HepG2 (cell line): ENCODE measurements at regions not wholly inside any gene's neighbourhood (a gene's known extent, or its start where the extent isn't known, plus 50 kb on each side); places are given as distances from the start of the nearest gene placed in this dataset.

Experiments used
- CREB1 ChIP-seq, 2 experiments: fragments of 450-650 bp in 1 of 2; IDR thresholded peaks; 2 replicates each; pipeline ENCODE4 v1.6.1; 2016 to 2017; ENCODE audit warnings: control low read depth in 1 of 2, mild to moderate bottlenecking in 1 of 2, missing compliant biosample characterization in 1 of 2, missing genetic modification characterization in 1 of 2
- KDM5A ChIP-seq: fragments of 200-600 bp; sonication (generic); IDR thresholded peaks from 2 replicates; pipeline ENCODE4 v1.7.0; 2018; ENCODE audit warnings: antibody characterized with exemption, mild to moderate bottlenecking, low read length, borderline replicate concordance
- KLF13 ChIP-seq: sonication (generic); formaldehyde crosslinking; IDR thresholded peaks from 2 replicates; pipeline ENCODE4 v1.4.0; 2020; ENCODE audit warnings: mild to moderate bottlenecking, missing genetic modification reagents
- MAFG ChIP-seq: sonication (generic); formaldehyde crosslinking; IDR thresholded peaks from 2 replicates; pipeline ENCODE4 v1.5.1; 2020; ENCODE audit warnings: mild to moderate bottlenecking, missing genetic modification reagents
- MYC ChIP-seq: sonication (generic); formaldehyde crosslinking; IDR thresholded peaks from 2 replicates; pipeline ENCODE4 v1.9.0; 2021; ENCODE audit warnings: missing genetic modification reagents, borderline replicate concordance
- MYNN ChIP-seq: sonication (generic); formaldehyde crosslinking; IDR thresholded peaks from 2 replicates; pipeline ENCODE4 v1.4.0; 2020; ENCODE audit warnings: mild to moderate bottlenecking, low read depth, missing genetic modification reagents
- NFKB2 ChIP-seq: sonication (generic); formaldehyde crosslinking; IDR thresholded peaks from 2 replicates; pipeline ENCODE4 v1.4.0; 2020; ENCODE audit warnings: missing genetic modification reagents, borderline replicate concordance
- NFYB ChIP-seq: sonication (generic); formaldehyde crosslinking; IDR thresholded peaks from 2 replicates; pipeline ENCODE4 v1.4.0; 2020; ENCODE audit warnings: missing genetic modification reagents
- NRL ChIP-seq: sonication (generic); formaldehyde crosslinking; IDR thresholded peaks from 2 replicates; pipeline ENCODE4 v1.5.0; 2020; ENCODE audit warnings: missing genetic modification reagents, mild to moderate bottlenecking, moderate library complexity, borderline replicate concordance
- REPIN1 ChIP-seq: sonication (generic); formaldehyde crosslinking; IDR thresholded peaks from 2 replicates; pipeline ENCODE4 v1.8.0; 2022; ENCODE audit warnings: missing genetic modification reagents, low read depth, mild to moderate bottlenecking, borderline replicate concordance
- SNRNP70 ChIP-seq: fragments of 200-400 bp; formaldehyde crosslinking; IDR thresholded peaks from 2 replicates; pipeline ENCODE4 v1.6.1; 2017; ENCODE audit warnings: mild to moderate bottlenecking, low read depth, low read length, moderate library complexity
- YEATS2 ChIP-seq: sonication (generic); formaldehyde crosslinking; IDR thresholded peaks from 2 replicates; pipeline ENCODE4 v1.4.0; 2020; ENCODE audit warnings: missing genetic modification reagents, borderline replicate concordance
- ZFP62 ChIP-seq: sonication (generic); formaldehyde crosslinking; IDR thresholded peaks from 2 replicates; pipeline ENCODE4 v1.4.0; 2020; ENCODE audit warnings: missing genetic modification reagents
- ZNF20 ChIP-seq: sonication (generic); formaldehyde crosslinking; IDR thresholded peaks from 2 replicates; pipeline ENCODE4 v1.4.0; 2020; ENCODE audit warnings: mild to moderate bottlenecking, moderate library complexity, missing genetic modification reagents
- ZNF260 ChIP-seq: sonication (generic); formaldehyde crosslinking; IDR thresholded peaks from 2 replicates; pipeline ENCODE4 v1.4.0; 2020; ENCODE audit warnings: missing genetic modification reagents, low read depth, mild to moderate bottlenecking, borderline replicate concordance
- ZNF674 ChIP-seq: sonication (generic); formaldehyde crosslinking; IDR thresholded peaks from 2 replicates; pipeline ENCODE4 v1.5.0; 2020; ENCODE audit warnings: low read depth, mild to moderate bottlenecking, missing genetic modification reagents
- TF ChIP-seq, protein P1 (sequence below): IDR thresholded peaks from 2 replicates; pipeline ENCODE4 v1.6.1; 2016; ENCODE audit warnings: low read depth, control low read depth
- TF ChIP-seq, protein P2 (sequence below): sonication (generic); formaldehyde crosslinking; IDR thresholded peaks from 2 replicates; pipeline ENCODE4 v1.4.0; 2020; ENCODE audit warnings: missing genetic modification reagents
- TF ChIP-seq, protein P3 (sequence below): IDR thresholded peaks from 2 replicates; pipeline ENCODE4 v1.6.1; 2016; ENCODE audit warnings: missing compliant biosample characterization, missing genetic modification reagents, borderline replicate concordance
- TF ChIP-seq, protein P4 (sequence below): sonication (generic); formaldehyde crosslinking; IDR thresholded peaks from 2 replicates; pipeline ENCODE4 v1.4.0; 2020; ENCODE audit warnings: missing genetic modification reagents
- TF ChIP-seq, protein P5 (sequence below): sonication (generic); formaldehyde crosslinking; IDR thresholded peaks from 2 replicates; pipeline ENCODE4 v1.8.1; 2023; ENCODE audit warnings: missing genetic modification reagents, mild to moderate bottlenecking, borderline replicate concordance
- TF ChIP-seq, protein P6 (sequence below): sonication (generic); formaldehyde crosslinking; IDR thresholded peaks from 2 replicates; pipeline ENCODE4 v1.4.0; 2020; ENCODE audit warnings: missing genetic modification reagents
- TF ChIP-seq, protein P7 (sequence below): sonication (generic); formaldehyde crosslinking; IDR thresholded peaks from 2 replicates; pipeline ENCODE4 v1.4.0; 2020; ENCODE audit warnings: missing genetic modification reagents

DNA sequence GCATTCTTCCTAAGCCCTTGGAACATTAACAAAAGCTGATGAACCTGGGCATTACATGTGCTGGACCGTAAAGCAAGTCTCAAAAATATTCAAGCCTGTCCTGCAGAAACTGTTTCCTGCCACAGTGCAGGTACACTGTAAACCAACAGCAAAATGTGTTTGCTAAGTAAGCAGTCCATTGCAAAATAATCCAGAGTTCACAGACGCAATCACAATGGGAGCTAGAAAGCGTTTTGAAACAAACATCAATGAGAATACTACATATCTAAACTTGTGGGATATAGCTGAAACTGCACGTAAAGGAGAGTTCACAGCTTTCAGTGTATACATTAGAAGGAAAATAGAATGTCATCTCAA lies 61.6 kb downstream of the RGS12 start (continued):
- TF ChIP-seq ZNF674 (no peak), ZNF20 (CRISPR knock-in tag) (no peak), SNRNP70 (no peak), NFYB (CRISPR knock-in tag) (no peak), KDM5A (no peak), MYC (CRISPR knock-in tag) (peak; percentile 45), CREB1 (IDR thresholded peaks at IDR 0.05) (no peak), CREB1 (CRISPR knock-in tag; IDR thresholded peaks at IDR 0.05) (peak; percentile 82), ZFP62 (CRISPR knock-in tag) (no peak), REPIN1 (CRISPR knock-in tag) (peak; percentile 92), MAFG (CRISPR knock-in tag) (no peak), NRL (CRISPR knock-in tag) (no peak), YEATS2 (CRISPR knock-in tag) (peak; percentile 56; the same call in 1 of the 2 replicates), NFKB2 (CRISPR knock-in tag) (no peak), MYNN (CRISPR knock-in tag) (no peak), KLF13 (CRISPR knock-in tag) (no peak), ZNF260 (CRISPR knock-in tag) (no peak)
- TF ChIP-seq, protein P1, sequence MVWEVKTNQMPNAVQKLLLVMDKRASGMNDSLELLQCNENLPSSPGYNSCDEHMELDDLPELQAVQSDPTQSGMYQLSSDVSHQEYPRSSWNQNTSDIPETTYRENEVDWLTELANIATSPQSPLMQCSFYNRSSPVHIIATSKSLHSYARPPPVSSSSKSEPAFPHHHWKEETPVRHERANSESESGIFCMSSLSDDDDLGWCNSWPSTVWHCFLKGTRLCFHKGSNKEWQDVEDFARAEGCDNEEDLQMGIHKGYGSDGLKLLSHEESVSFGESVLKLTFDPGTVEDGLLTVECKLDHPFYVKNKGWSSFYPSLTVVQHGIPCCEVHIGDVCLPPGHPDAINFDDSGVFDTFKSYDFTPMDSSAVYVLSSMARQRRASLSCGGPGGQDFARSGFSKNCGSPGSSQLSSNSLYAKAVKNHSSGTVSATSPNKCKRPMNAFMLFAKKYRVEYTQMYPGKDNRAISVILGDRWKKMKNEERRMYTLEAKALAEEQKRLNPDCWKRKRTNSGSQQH (CRISPR knock-in tag) = no peak; the same call in 1 of the 2 replicates
- TF ChIP-seq, protein P2, sequence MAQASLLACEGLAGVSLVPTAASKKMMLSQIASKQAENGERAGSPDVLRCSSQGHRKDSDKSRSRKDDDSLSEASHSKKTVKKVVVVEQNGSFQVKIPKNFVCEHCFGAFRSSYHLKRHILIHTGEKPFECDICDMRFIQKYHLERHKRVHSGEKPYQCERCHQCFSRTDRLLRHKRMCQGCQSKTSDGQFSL (CRISPR knock-in tag) = no peak
- TF ChIP-seq, protein P3, sequence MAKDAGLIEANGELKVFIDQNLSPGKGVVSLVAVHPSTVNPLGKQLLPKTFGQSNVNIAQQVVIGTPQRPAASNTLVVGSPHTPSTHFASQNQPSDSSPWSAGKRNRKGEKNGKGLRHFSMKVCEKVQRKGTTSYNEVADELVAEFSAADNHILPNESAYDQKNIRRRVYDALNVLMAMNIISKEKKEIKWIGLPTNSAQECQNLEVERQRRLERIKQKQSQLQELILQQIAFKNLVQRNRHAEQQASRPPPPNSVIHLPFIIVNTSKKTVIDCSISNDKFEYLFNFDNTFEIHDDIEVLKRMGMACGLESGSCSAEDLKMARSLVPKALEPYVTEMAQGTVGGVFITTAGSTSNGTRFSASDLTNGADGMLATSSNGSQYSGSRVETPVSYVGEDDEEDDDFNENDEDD = no peak; the same call in 1 of the 2 replicates
- TF ChIP-seq, protein P4, sequence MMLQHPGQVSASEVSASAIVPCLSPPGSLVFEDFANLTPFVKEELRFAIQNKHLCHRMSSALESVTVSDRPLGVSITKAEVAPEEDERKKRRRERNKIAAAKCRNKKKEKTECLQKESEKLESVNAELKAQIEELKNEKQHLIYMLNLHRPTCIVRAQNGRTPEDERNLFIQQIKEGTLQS (CRISPR knock-in tag) = peak; percentile 48; the same call in 1 of the 2 replicates
- TF ChIP-seq, protein P5, sequence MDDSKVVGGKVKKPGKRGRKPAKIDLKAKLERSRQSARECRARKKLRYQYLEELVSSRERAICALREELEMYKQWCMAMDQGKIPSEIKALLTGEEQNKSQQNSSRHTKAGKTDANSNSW (CRISPR knock-in tag) = no peak
- TF ChIP-seq, protein P6, sequence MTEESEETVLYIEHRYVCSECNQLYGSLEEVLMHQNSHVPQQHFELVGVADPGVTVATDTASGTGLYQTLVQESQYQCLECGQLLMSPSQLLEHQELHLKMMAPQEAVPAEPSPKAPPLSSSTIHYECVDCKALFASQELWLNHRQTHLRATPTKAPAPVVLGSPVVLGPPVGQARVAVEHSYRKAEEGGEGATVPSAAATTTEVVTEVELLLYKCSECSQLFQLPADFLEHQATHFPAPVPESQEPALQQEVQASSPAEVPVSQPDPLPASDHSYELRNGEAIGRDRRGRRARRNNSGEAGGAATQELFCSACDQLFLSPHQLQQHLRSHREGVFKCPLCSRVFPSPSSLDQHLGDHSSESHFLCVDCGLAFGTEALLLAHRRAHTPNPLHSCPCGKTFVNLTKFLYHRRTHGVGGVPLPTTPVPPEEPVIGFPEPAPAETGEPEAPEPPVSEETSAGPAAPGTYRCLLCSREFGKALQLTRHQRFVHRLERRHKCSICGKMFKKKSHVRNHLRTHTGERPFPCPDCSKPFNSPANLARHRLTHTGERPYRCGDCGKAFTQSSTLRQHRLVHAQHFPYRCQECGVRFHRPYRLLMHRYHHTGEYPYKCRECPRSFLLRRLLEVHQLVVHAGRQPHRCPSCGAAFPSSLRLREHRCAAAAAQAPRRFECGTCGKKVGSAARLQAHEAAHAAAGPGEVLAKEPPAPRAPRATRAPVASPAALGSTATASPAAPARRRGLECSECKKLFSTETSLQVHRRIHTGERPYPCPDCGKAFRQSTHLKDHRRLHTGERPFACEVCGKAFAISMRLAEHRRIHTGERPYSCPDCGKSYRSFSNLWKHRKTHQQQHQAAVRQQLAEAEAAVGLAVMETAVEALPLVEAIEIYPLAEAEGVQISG = peak; percentile 72
- TF ChIP-seq, protein P7, sequence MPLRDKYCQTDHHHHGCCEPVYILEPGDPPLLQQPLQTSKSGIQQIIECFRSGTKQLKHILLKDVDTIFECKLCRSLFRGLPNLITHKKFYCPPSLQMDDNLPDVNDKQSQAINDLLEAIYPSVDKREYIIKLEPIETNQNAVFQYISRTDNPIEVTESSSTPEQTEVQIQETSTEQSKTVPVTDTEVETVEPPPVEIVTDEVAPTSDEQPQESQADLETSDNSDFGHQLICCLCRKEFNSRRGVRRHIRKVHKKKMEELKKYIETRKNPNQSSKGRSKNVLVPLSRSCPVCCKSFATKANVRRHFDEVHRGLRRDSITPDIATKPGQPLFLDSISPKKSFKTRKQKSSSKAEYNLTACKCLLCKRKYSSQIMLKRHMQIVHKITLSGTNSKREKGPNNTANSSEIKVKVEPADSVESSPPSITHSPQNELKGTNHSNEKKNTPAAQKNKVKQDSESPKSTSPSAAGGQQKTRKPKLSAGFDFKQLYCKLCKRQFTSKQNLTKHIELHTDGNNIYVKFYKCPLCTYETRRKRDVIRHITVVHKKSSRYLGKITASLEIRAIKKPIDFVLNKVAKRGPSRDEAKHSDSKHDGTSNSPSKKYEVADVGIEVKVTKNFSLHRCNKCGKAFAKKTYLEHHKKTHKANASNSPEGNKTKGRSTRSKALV (CRISPR knock-in tag) = peak; percentile 35; the same call in 1 of the 2 replicates
